ENCODE measurements at regions not wholly inside any gene's neighbourhood (a gene's known extent, or its start where the extent isn't known, plus 50 kb on each side); places are given as distances from the start of the nearest gene placed in this dataset.

GRCh38 chr6:154887051-154887450 lies 108.1 kb upstream of the TIAM2 start:
- POLR2A ChIA-PET = interaction anchor here (1.4 kb wide), 1 partner anchor 17 kb away, joined by 3 read pairs; no protein-coding TSS in a partner anchor

GRCh38 chr6:154888421-154889295 lies 106.5 kb upstream of the TIAM2 start:
- Histone ChIP-seq H3K4me3 (ENCODE audit: low read depth, low read length, poor library complexity, severe bottlenecking) (no peak overlapping the region), H3K36me3 (ENCODE audit: insufficient read depth, low read length) (no peaks in the 10 kb centered on the region), H3K9me3 (ENCODE audit: low read length) (no peaks in the 10 kb centered on the region), H3K27ac (ENCODE audit: low read depth, low read length, poor library complexity, severe bottlenecking) (no peak overlapping the region), H3K4me2 (ENCODE audit: low read length) (no peak overlapping the region), H2AFZ (ENCODE audit: low read length) (no peak overlapping the region), H4K20me1 (ENCODE audit: insufficient read depth, low read length) (no peaks in the 10 kb centered on the region), H3K79me2 (ENCODE audit: insufficient read depth, low read depth, low read length) (no peaks in the 10 kb centered on the region), H3K4me1 (ENCODE audit: insufficient read depth, low read length, poor library complexity, severe bottlenecking) (no peaks in the 10 kb centered on the region), H3K9me2 (ENCODE audit: insufficient read depth, low read length) (no peaks in the 10 kb centered on the region)
- TF ChIP-seq EZH2phosphoT487 (IDR thresholded peaks at IDR 0.05; ENCODE audit: borderline replicate concordance, low read depth, low read length) (no peak), CTCF (conservative IDR thresholded peaks at IDR 0.05; ENCODE audit: low read length) (no peak)
- no TSS peak for BruUV-seq (replicated peaks)
- POLR2A ChIA-PET = interaction anchor here (0.6 to 1.5 kb wide), 2 partner anchors 11 to 786 kb away, joined by 3 to 14 read pairs; no protein-coding TSS in a partner anchor
- DNase-seq (ENCODE audit: low spot score) = no peak
- CTCF ChIA-PET (ENCODE audit: unreplicated experiment) = no interaction called here
- intact Hi-C loops (cut with micrococcal nuclease; ENCODE audit: unreplicated experiment) = no loop called here

More at GRCh38 chr6:154887051-154887450, 108.1 kb upstream of the TIAM2 start:
- no TSS peak for BruUV-seq (replicated peaks)
- no peak for TF ChIP-seq EZH2phosphoT487 (IDR thresholded peaks at IDR 0.05; ENCODE audit: borderline replicate concordance, low read depth, low read length)
- no peak for TF ChIP-seq CTCF (conservative IDR thresholded peaks at IDR 0.05; ENCODE audit: low read length)
- intact Hi-C loops (cut with micrococcal nuclease; ENCODE audit: unreplicated experiment) = no loop called here
- no peaks in the 10 kb centered on the region for H3K36me3 ChIP-seq (ENCODE audit: insufficient read depth, low read length)
- H3K9me3 ChIP-seq (ENCODE audit: low read length) = no peaks in the 10 kb centered on the region
- CTCF ChIA-PET (ENCODE audit: unreplicated experiment) = no interaction called here
- H3K4me2 ChIP-seq (ENCODE audit: low read length) = no peak overlapping the region
- H3K4me1 ChIP-seq (ENCODE audit: insufficient read depth, low read length, poor library complexity, severe bottlenecking) = no peaks in the 10 kb centered on the region
- DNase-seq (ENCODE audit: low spot score) = no peak
- H3K4me3 ChIP-seq (ENCODE audit: low read depth, low read length, poor library complexity, severe bottlenecking) = no peak overlapping the region
- H2AFZ ChIP-seq (ENCODE audit: low read length) = no peak overlapping the region
- H3K27ac ChIP-seq (ENCODE audit: low read depth, low read length, poor library complexity, severe bottlenecking) = no peak overlapping the region
- no peaks in the 10 kb centered on the region for H3K9me2 ChIP-seq (ENCODE audit: insufficient read depth, low read length)
- H4K20me1 ChIP-seq (ENCODE audit: insufficient read depth, low read length) = no peaks in the 10 kb centered on the region
- H3K79me2 ChIP-seq (ENCODE audit: insufficient read depth, low read depth, low read length) = no peaks in the 10 kb centered on the region

- H3K79me2 ChIP-seq (ENCODE audit: insufficient read depth, low read depth, low read length) = no peaks in the 10 kb centered on the region
- intact Hi-C loops (cut with micrococcal nuclease; ENCODE audit: unreplicated experiment) = no loop called here
- H3K36me3 ChIP-seq (ENCODE audit: insufficient read depth, low read length) = no peaks in the 10 kb centered on the region
- no TSS peak for BruUV-seq (replicated peaks)
- H3K9me2 ChIP-seq (ENCODE audit: insufficient read depth, low read length) = no peaks in the 10 kb centered on the region
- no peaks in the 10 kb centered on the region for H3K9me3 ChIP-seq (ENCODE audit: low read length)
- H3K4me3 ChIP-seq (ENCODE audit: low read depth, low read length, poor library complexity, severe bottlenecking) = no peak overlapping the region
- H3K4me1 ChIP-seq (ENCODE audit: insufficient read depth, low read length, poor library complexity, severe bottlenecking) = no peaks in the 10 kb centered on the region
- H3K4me2 ChIP-seq (ENCODE audit: low read length) = no peak overlapping the region
- H2AFZ ChIP-seq (ENCODE audit: low read length) = no peak overlapping the region
- ChIA-PET POLR2A (interaction anchor here (0.7 kb wide), 1 partner anchor 218 kb away, joined by 5 read pairs; no protein-coding TSS in a partner anchor), CTCF (ENCODE audit: unreplicated experiment) (no interaction called here)
- no peaks in the 10 kb centered on the region for H4K20me1 ChIP-seq (ENCODE audit: insufficient read depth, low read length)
- no peak overlapping the region for H3K27ac ChIP-seq (ENCODE audit: low read depth, low read length, poor library complexity, severe bottlenecking)
- TF ChIP-seq EZH2phosphoT487 (IDR thresholded peaks at IDR 0.05; ENCODE audit: borderline replicate concordance, low read depth, low read length) = no peak
- no peak for TF ChIP-seq CTCF (conservative IDR thresholded peaks at IDR 0.05; ENCODE audit: low read length)
- DNase-seq (ENCODE audit: low spot score) = no peak
Measured at GRCh38 chr6:154890874-154891273, 104.2 kb upstream of the TIAM2 start.

Measured in OCI-LY7 (cell line).